PC-3 (cell line): ENCODE measurements at regions not wholly inside any gene's neighbourhood (a gene's known extent, or its start where the extent isn't known, plus 50 kb on each side); places are given as distances from the start of the nearest gene placed in this dataset.

Experiments
- ATAC-seq: fragments of 200-7000 bp; cut with Tn5 transposase; 2 replicates; pipeline ENCODE4 v1.9.1; 2020; ENCODE audit warnings: mild to moderate bottlenecking, moderate library complexity
- BruUV-seq: library from RNA; stranded (reverse); fragments of 400-500 nt; replicated peaks from 2 replicates; lab custom pipeline; 2021; lab: Mats Ljungman, UMichigan
- CTCF ChIA-PET: fragments of 300-600 bp; sonication (Branson Sonifier 250); formaldehyde crosslinking; loops from one replicate; lab custom pipeline; 2022; ENCODE audit warnings: antibody characterized with exemption; lab: Charles Lee
- POLR2A ChIA-PET: fragments of 300-600 bp; sonication (Branson Sonifier 250); formaldehyde crosslinking; loops from one replicate; lab custom pipeline; 2022; ENCODE audit warnings: antibody characterized with exemption; ENCODE audit not compliant: unreplicated experiment; lab: Charles Lee
- DNase-seq: peaks from one replicate; pipeline ENCODE4 v3.0.0-alpha.2; 2015
- H2AFZ ChIP-seq: fragments of 300-600 bp; sonication (generic); 2 replicates; pipeline ENCODE4 v1.6.0; 2016; ENCODE audit warnings: antibody characterized with exemption, low read length
- H3F3A ChIP-seq: fragments of 300-600 bp; sonication (generic); one replicate; pipeline ENCODE4 v1.6.0; 2017; ENCODE audit warnings: antibody characterized with exemption, low read length, control low read depth, mild to moderate bottlenecking; ENCODE audit not compliant: unreplicated experiment
- H3K27ac ChIP-seq: fragments of 300-600 bp; sonication (generic); 2 replicates; pipeline ENCODE4 v1.5.1; 2016; ENCODE audit warnings: mild to moderate bottlenecking, low read length
- H3K27me3 ChIP-seq: fragments of 300-600 bp; sonication (generic); 2 replicates; pipeline ENCODE4 v1.6.1; 2016; ENCODE audit warnings: low read length, mixed read lengths
- H3K36me3 ChIP-seq: fragments of 300-600 bp; sonication (generic); 2 replicates; pipeline ENCODE4 v1.6.1; 2016; ENCODE audit warnings: low read depth, mixed run types, low read length, mixed read lengths
- H3K4me1 ChIP-seq: fragments of 300-600 bp; sonication (generic); 2 replicates; pipeline ENCODE4 v1.5.1; 2016; ENCODE audit warnings: low read length; ENCODE audit not compliant: insufficient read depth
- H3K4me2 ChIP-seq: fragments of 300-600 bp; sonication (generic); 2 replicates; pipeline ENCODE4 v1.6.0; 2016; ENCODE audit warnings: low read length
- H3K4me3 ChIP-seq: fragments of 300-600 bp; sonication (generic); 2 replicates; pipeline ENCODE4 v1.5.1; 2016; ENCODE audit warnings: mild to moderate bottlenecking, low read length, mixed read lengths
- H3K79me2 ChIP-seq: fragments of 300-600 bp; sonication (generic); 2 replicates; pipeline ENCODE4 v1.6.1; 2017; ENCODE audit warnings: low read length, mixed read lengths
- H3K9ac ChIP-seq: fragments of 300-600 bp; sonication (generic); 2 replicates; pipeline ENCODE4 v1.6.0; 2016; ENCODE audit warnings: mild to moderate bottlenecking, low read length
- H3K9me2 ChIP-seq: fragments of 300-600 bp; sonication (generic); replicated peaks from 2 replicates; pipeline ENCODE4 v1.6.1; 2016; ENCODE audit warnings: mixed run types, low read length, mixed read lengths
- H3K9me3 ChIP-seq: fragments of 300-600 bp; sonication (generic); 2 replicates; pipeline ENCODE4 v1.6.1; 2016; ENCODE audit warnings: low read length, mixed read lengths
- H4K20me1 ChIP-seq: fragments of 300-600 bp; sonication (generic); 2 replicates; pipeline ENCODE4 v1.6.1; 2016; ENCODE audit warnings: low read length, mixed read lengths
- CTCF ChIP-seq: fragments of 300-600 bp; sonication (generic); conservative IDR thresholded peaks from 2 replicates; pipeline ENCODE4 v1.5.1; 2017; ENCODE audit warnings: antibody characterized with exemption, low read depth, mild to moderate bottlenecking, low read length
- EZH2 ChIP-seq: fragments of 300-600 bp; sonication (generic); IDR thresholded peaks from one replicate; pipeline ENCODE4 v1.6.1; 2017; ENCODE audit warnings: antibody characterized with exemption, mild to moderate bottlenecking, low read length; ENCODE audit not compliant: unreplicated experiment
- EZH2phosphoT487 ChIP-seq: fragments of 300-600 bp; sonication (generic); IDR thresholded peaks from 2 replicates; pipeline ENCODE4 v1.6.1; 2018; ENCODE audit warnings: mild to moderate bottlenecking, antibody characterized with exemption, low read length, borderline replicate concordance
- intact Hi-C: fragments of 100-400 bp; cut with micrococcal nuclease; formaldehyde crosslinking; loops from 2 replicates; pipeline ENCODE4 v1.9.0; 2023

GRCh38 chr2:225328192-225328591 lies 71.3 kb upstream of the NYAP2 start:
- peak; percentile 40 for ATAC-seq
- DNase-seq: peak; percentile 51
- ChIA-PET POLR2A (no interaction called here), CTCF (no interaction called here)
- intact Hi-C loops: no loop called here
- no peak overlapping the region for H2AFZ ChIP-seq
- H3K9me3 ChIP-seq: no peaks in the 10 kb centered on the region
- no peaks in the 10 kb centered on the region for H4K20me1 ChIP-seq
- no peak overlapping the region for H3K27ac ChIP-seq
- 0 out of 2 replicates have a peak, but pooled peaks cover 5% of the 10 kb centered on the region for H3K27me3 ChIP-seq
- H3K4me2 ChIP-seq: no peak overlapping the region
- no peak overlapping the region for H3K4me3 ChIP-seq
- H3K9me2 ChIP-seq: no peaks in the 10 kb centered on the region
- no peaks in the 10 kb centered on the region for H3F3A ChIP-seq
- H3K4me1 ChIP-seq: no peaks in the 10 kb centered on the region
- H3K79me2 ChIP-seq: no peaks in the 10 kb centered on the region
- no TSS peak for BruUV-seq
- H3K9ac ChIP-seq: no peak overlapping the region
- no peaks in the 10 kb centered on the region for H3K36me3 ChIP-seq
- TF ChIP-seq EZH2: no peak
- no peak for TF ChIP-seq EZH2phosphoT487
- no peak for TF ChIP-seq CTCF

- CTCF ChIA-PET: no interaction called here
- POLR2A ChIA-PET: no interaction called here
- H3K4me1 ChIP-seq: no peaks in the 10 kb centered on the region
- H3K9me2 ChIP-seq: no peaks in the 10 kb centered on the region
- no TSS peak for BruUV-seq
- no peak overlapping the region for H3K4me3 ChIP-seq
- intact Hi-C loops: no loop called here
- no peak for TF ChIP-seq CTCF
- TF ChIP-seq EZH2phosphoT487: no peak
- no peak for TF ChIP-seq EZH2
- no peaks in the 10 kb centered on the region for H3K9me3 ChIP-seq
- H3K27ac ChIP-seq: no peak overlapping the region
- no peaks in the 10 kb centered on the region for H3F3A ChIP-seq
- no peak overlapping the region for H2AFZ ChIP-seq
- no peaks in the 10 kb centered on the region for H3K36me3 ChIP-seq
- DNase-seq: no peak
- H3K27me3 ChIP-seq: 0 out of 2 replicates have a peak, but pooled peaks cover 5% of the 10 kb centered on the region
- no peak for ATAC-seq
- H4K20me1 ChIP-seq: no peaks in the 10 kb centered on the region
- no peak overlapping the region for H3K9ac ChIP-seq
- no peak overlapping the region for H3K4me2 ChIP-seq
- H3K79me2 ChIP-seq: no peaks in the 10 kb centered on the region
Observed at GRCh38 chr2:225326969-225327368, 72.5 kb upstream of the NYAP2 start.

GRCh38 chr2:225319872-225320271 lies 79.6 kb upstream of the NYAP2 start:
- no peak for DNase-seq
- Histone ChIP-seq H3K36me3 (no peaks in the 10 kb centered on the region), H4K20me1 (no peaks in the 10 kb centered on the region), H3F3A (no peaks in the 10 kb centered on the region), H3K9ac (no peak overlapping the region), H3K79me2 (no peaks in the 10 kb centered on the region), H3K9me2 (0 out of 2 replicates have a peak, but pooled peaks cover 3% of the 10 kb centered on the region), H3K4me2 (no peak overlapping the region), H3K27ac (no peak overlapping the region), H3K4me3 (no peak overlapping the region), H3K27me3 (no peaks in the 10 kb centered on the region), H3K9me3 (0 out of 2 replicates have a peak, but pooled peaks cover 21% of the 10 kb centered on the region), H3K4me1 (no peaks in the 10 kb centered on the region), H2AFZ (no peak overlapping the region)
- ChIA-PET CTCF (no interaction called here), POLR2A (no interaction called here)
- TF ChIP-seq EZH2phosphoT487 (no peak), CTCF (no peak), EZH2 (no peak)
- intact Hi-C loops: no loop called here
- ATAC-seq: no peak
- BruUV-seq: no TSS peak
